ENCODE measurements at regions not wholly inside any gene's neighbourhood (a gene's known extent, or its start where the extent isn't known, plus 50 kb on each side); places are given as distances from the start of the nearest gene placed in this dataset.
"Not testable (repeated sequence)": the region's sequence is repeated elsewhere in the genome, so short reads cannot be mapped to it uniquely, and the experiment has no call there.

DNA sequence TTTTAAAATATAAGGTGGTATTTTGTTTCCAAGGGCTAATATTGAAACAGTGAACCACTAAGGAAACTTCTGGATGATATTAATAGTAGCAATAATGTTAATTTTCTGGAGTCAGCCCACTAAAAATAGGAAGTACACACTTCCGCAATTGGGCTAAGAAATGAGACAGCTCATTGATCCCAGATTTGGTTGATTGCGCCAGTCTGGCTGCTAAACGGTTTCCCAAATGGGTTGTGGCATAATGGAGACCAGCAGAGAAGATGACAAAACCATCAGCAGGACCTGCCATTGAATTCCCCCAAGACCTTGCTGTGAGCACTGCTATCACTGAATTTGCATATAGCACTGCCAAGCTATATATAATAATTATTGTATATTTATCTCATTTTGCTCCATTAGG, 71.2 kb upstream of the SGK1 start:
- intact Hi-C loops (cut with DNase I): no loop called here
- DNase-seq (ENCODE audit: low spot score): no peak

DNA sequence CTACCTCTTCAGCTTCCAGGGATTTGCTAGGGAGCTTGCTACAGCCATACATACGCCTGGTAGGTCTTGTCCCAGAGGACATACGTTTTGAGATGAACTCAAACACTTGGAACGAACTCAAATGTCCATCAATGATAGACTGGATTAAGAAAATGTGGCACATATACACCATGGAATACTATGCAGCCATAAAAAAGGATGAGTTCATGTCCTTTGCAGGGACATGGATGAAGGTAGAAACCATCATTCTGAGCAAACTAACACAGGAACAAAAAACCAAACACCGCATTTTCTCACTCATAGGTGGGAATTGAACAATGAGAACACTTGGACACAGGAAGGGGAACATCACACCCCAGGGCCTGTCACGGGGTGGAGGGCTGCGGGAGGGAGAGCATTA, 68.6 kb upstream of the SGK1 start:
- DNase-seq (ENCODE audit: low spot score); intact Hi-C loops (cut with DNase I): not testable (repeated sequence)

DNA sequence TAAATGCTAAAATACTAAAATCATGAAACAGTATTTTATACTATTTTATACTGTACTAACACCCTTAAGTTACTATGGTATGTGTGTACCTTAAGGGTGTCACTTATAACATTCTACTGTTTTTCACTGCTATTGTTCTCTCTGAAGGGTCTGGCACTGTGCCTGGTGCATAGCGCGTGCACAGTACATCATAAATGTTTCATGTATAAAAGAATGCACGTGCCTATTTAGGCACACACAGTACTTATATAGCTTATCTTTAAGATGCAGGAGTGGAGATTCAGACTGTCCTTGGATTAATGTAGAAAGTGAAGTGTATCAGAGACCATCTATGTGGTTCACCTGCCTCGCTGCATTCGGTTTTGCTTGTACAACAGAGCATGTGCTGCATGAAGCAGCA, 64.0 kb upstream of the SGK1 start:
- DNase-seq (ENCODE audit: low spot score): no peak
- intact Hi-C loops (cut with DNase I): no loop called here

DNA sequence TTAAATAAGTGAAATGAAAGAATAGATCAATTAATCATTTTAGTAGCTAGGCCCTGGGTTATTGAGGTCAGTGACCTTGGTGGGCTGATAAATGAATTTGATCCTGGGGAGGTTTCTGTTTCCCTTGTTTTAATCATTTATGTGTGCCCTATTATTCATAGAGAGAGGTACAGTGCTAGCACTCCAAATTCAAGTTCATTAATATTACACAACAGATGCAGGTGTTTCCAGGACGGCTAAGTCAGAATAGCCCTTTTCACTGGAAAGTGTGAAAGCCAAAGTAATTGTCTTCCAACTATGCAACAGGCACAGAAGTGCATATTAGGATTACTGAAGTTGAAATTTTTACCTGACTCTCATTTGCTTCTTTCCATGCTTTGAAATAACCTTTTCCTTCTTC, 61.7 kb upstream of the SGK1 start:
- intact Hi-C loops (cut with DNase I): no loop called here
- DNase-seq (ENCODE audit: low spot score): no peak

DNA sequence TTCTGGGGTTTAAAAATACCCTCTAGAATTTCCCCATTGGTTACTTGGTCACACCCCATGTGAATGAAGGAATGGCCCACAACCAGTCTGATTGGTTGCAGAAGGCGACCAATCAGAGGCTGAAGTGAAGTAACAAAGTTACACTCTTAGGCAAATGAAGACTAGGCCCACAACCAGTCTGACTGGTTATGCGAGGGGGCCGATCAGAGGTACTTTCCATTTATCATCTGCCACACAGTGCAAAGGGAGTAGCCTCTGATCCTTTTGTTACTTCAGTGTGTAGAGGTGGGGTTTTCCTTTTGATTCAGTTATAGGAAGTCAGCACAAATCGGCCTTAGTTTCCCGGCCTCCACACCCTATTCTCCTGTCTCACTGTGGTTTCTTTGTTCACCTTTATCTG, 61.2 kb upstream of the SGK1 start:
- DNase-seq (ENCODE audit: low spot score): no peak
- intact Hi-C loops (cut with DNase I): no loop called here

DNA sequence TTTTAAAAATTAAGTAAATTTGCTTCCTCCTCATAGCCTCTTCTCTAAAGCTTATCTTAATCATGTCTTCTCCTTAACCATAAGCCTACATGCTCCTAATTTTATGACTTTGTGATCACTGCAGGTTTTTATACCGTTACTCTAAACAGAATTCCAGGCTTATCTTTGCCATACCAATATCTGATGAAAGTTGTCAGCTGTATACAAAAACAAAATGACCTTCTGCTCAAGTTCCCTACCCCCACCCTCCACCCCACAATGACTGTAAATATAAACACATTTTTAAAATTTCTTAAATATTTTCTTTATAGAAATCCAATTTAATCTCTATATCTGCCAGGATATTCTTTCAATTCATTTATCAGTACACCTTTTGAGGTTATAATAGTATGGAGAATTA, 60.5 kb upstream of the SGK1 start:
- intact Hi-C loops (cut with DNase I): no loop called here
- DNase-seq (ENCODE audit: low spot score): no peak

DNA sequence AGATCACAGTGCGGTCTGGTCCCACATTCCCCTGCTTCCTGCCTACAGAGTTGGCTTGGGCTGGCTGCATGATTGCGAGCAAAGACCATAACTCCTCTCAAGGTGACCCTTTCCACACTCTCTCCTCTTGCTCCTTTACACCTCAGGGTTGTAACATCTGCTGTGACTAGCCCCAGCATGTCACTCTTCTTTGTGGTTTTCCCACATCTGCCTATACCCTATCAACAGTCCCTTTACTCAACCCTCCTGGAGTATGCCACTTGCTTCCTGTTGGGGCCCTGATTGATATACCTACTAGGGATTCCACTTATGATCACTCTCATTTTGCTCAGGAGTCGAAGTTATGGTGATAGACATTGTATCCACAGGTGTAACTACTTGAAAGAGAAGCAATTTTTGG, 58.9 kb upstream of the SGK1 start:
- intact Hi-C loops (cut with DNase I): no loop called here
- DNase-seq (ENCODE audit: low spot score): no peak

DNA sequence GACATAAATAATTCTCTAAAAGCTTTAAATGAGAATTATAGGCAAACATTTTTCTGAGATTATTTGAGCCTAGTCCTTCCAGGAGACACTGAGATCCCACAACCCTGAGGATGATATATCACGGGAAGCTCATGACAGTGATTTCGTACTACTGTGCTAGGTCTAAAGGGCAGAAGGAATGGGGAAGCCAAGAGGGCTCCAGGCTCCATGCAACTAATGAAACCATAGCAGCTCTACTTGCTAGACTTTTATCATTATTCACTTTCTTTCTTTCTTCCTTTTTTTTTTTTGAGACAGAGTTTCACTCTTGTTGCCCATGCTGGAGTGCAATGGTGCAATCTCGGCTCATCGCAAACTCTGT, 57.3 kb upstream of the SGK1 start:
- intact Hi-C loops (cut with DNase I): no loop called here
- no peak for DNase-seq (ENCODE audit: low spot score)

DNA sequence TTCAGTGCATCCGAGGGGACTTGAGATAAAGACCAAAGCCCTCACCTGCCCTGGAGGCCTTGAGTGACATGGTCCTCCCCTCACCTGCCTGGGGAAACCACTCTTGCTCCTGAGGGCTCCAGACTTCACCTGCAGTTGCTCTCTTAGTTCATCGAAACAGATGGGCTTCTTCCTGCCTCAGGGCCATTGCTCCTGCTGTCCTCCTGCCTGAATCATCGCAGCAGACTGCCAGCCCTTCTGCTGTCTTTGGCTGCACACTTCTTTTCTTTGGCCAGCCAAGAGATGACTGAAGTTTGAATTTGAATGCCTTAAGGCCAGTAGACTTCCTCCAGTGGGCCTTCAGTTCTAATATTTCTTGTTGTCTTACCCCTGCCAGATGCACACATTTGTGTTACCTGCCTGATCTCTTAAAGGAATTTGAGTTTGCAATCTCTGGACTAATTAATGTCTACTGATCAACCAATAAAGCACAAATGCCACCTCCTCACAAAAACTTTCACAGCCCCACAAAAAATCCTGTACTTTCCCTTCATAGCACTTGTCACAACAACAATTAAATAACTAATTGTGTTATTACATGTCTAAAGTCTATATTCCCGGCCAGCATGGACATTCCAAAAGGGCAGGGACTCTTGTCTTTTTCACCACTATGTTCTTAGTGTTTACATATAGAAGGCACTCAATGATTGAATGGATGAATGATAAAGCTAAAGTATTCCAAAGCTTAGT, 56.7 kb upstream of the SGK1 start:
- intact Hi-C loops (cut with DNase I): no loop called here
- no peak for DNase-seq (ENCODE audit: low spot score)

DNA sequence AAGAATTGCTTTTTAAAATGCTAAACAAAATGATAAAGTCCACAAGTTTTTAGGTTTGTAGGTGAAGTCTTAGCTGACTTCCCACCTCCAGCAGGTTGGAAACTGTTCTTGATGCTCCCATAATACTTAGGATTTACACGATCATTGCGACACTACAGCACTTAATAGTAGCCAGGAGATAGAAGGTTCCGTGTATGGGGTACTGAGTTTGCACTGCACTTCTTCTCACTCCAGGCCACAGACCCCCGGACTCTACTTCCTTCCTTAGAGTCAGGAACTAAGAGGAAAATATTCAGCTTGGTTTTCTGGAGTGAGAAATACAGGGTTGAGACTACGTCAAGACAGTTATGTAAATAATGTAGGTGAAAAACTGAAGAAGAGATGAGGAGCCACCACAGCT, 56.1 kb upstream of the SGK1 start:
- intact Hi-C loops (cut with DNase I): no loop called here
- no peak for DNase-seq (ENCODE audit: low spot score)

DNA sequence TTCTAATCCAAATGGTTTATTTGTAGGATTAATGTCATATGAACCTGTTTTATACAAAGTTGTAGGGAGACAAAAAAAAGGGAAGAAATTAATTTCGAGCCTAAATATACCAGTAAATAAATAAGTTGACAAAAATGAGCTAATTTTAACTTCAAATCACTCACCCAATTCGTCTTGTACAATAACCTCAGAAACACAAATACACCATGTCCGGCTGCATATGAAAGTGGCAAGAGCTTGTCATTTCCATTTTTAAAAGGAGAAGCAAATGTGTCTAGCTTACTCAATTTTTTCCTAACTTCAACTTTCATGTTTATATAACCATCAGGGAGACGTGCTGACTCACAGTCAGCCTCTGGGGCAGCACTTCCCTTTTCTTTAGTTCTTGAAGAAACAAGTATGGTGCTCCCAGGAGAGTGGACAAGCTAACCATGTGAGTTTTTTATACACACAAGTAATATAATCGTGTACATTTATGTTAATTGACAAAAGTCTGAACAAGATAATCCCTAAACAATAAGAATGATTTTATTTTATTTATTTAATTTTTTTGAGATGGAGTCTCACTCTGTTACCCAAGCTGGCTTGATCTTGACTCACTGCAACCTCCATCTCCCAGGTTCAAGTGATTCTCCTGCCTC, 55.5 kb upstream of the SGK1 start:
- intact Hi-C loops (cut with DNase I): no loop called here
- DNase-seq (ENCODE audit: low spot score): peak; percentile 85

DNA sequence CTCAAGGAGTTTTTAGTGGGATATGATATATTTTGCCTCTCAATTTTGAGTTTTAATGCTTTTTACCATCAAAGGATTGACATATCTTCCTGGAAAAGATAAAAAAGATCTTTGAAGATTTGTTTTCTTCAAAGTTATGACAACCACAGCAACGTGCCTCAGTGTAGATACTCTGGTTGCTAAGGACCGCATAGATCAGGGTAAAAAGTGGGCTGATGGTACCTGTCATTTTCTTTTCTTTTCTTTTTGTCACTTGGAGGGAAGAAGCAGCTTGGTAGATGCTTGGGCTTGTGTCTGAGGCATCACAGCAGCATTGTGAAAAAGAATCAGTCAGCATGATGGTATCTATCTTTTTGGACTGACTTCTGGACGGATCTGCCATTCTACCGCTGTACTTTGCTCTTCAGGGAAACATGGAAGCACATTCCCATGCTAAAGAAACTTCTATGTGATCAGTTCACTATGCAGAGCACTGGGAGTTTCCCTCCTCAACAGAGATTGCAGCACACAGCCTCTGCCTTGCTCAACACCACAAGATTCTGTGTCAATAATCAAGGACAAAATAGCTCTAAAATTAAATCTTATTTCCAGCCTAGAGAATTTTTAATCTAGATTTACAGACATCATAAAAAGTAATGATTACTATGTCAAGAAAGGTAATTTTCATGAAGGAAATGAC, 54.8 kb upstream of the SGK1 start:
- peak; percentile 77 for DNase-seq (ENCODE audit: low spot score)
- intact Hi-C loops (cut with DNase I): no loop called here

DNA sequence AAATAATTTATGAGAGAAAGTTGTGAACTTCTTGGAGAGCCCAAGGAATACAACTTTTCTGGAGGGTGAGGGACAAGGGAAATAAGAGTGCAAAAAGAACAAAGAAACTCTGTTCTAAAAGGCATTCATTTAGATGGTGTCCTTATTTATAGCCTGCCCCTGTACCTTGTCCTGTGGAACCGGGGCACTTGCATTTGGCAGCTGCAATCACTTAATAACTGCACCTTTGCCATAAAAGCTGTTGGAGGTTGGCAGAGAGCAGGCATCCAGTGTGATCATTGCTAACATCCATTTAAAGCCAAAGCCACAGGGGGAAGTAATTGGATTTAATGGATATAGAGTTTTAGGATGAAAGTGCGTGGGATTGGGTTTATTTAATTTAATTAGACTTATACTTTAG, 50.8 kb upstream of the SGK1 start:
- DNase-seq (ENCODE audit: low spot score): no peak

More for the DNA sequence above, 50.8 kb upstream of the SGK1 start:
- intact Hi-C loops (cut with DNase I): no loop called here
